OCI-LY7 (cell line): ENCODE measurements at regions not wholly inside any gene's neighbourhood (a gene's known extent, or its start where the extent isn't known, plus 50 kb on each side); places are given as distances from the start of the nearest gene placed in this dataset.
"Not testable (repeated sequence)": the region's sequence is repeated elsewhere in the genome, so short reads cannot be mapped to it uniquely, and the experiment has no call there.

Source experiments
- CTCF ChIP-seq: fragments of 200-600 bp; sonication (generic); conservative IDR thresholded peaks from 2 replicates; pipeline ENCODE4 v1.5.1; 2014; ENCODE audit warnings: mild to moderate bottlenecking, antibody characterized with exemption, low read length, moderate library complexity, mixed read lengths
- EZH2phosphoT487 ChIP-seq: fragments of 200-600 bp; sonication (generic); IDR thresholded peaks from 2 replicates; pipeline ENCODE4 v1.6.1; 2018; ENCODE audit warnings: low read depth, borderline replicate concordance, mild to moderate bottlenecking, mixed run types, antibody characterized with exemption, low read length, moderate library complexity, mixed read lengths

GRCh38 chr4:131734321-131734720, 1414.8 kb upstream of the PCDH10 start:
- not testable (repeated sequence) for TF ChIP-seq CTCF, EZH2phosphoT487
